K562 (cell line): ENCODE measurements at regions not wholly inside any gene's neighbourhood (a gene's known extent, or its start where the extent isn't known, plus 50 kb on each side); places are given as distances from the start of the nearest gene placed in this dataset.
A peak's percentile ranks its signal among the peaks of the same experiment; 100 is the strongest.

ENCODE experiments used
- ATAC-seq: fragments of 200-7000 bp; cut with Tn5 transposase; 3 replicates; pipeline ENCODE4 v1.9.1; 2020; ENCODE audit warnings: moderate library complexity
- BruUV-seq: library from RNA; stranded (reverse); fragments of 400-500 nt; replicated peaks from 2 replicates; lab custom pipeline; 2021; lab: Mats Ljungman, UMichigan
- CTCF ChIA-PET: fragments of 300-600 bp; formaldehyde crosslinking; extraction: SDS; loops from one replicate; lab custom pipeline; 2021; ENCODE audit warnings: low intra/inter-chr PET ratio; lab: Yijun Ruan, JAX
- POLR2A ChIA-PET: fragments of 300-600, 350-650 bp; sonication (Branson Sonifier 250); formaldehyde crosslinking; extraction: SDS; loops from one replicate; lab custom pipeline; 2021; ENCODE audit warnings: antibody characterized with exemption, inconsistent platforms; lab: Yijun Ruan, JAX
- DNase-seq, 4 experiments: peaks; one replicate each; pipeline versions ENCODE4 v3.0.0 to v3.0.0-alpha.2; 2011 to 2018; ENCODE audit warnings: low spot score in 3 of 4, mixed read lengths in 3 of 4; ENCODE audit errors: extremely low read depth in 1 of 4
- FAIRE-seq: peaks from 2 replicates; lab custom pipeline; 2011; peaks lifted over from hg19 to GRCh38; lab: Jason Lieb, UNC
- H2AFZ ChIP-seq: 2 replicates; pipeline ENCODE4 v1.6.0; 2011; ENCODE audit warnings: low read depth, low read length, control low read depth, inconsistent platforms
- H3K27ac ChIP-seq: fragments of 200-600 bp; 3 replicates; pipeline ENCODE4 v1.8.0; 2011; ENCODE audit warnings: low read depth, mild to moderate bottlenecking, control low read depth, inconsistent platforms, low read length, moderate library complexity, mixed read lengths; ENCODE audit errors: extremely low read depth
- H3K27me3 ChIP-seq, 2 experiments: fragments of 300-600 bp in 1 of 2; 2 replicates in 1 of 2; 3 replicates in 1 of 2; pipeline versions ENCODE4 v1.6.0 to v1.8.0; 2011; ENCODE audit warnings: inconsistent platforms in 2 of 2, low read length in 2 of 2, mild to moderate bottlenecking in 1 of 2, mixed read lengths in 1 of 2, moderate library complexity in 1 of 2; ENCODE audit not compliant: control insufficient read depth in 2 of 2, insufficient read depth in 2 of 2
- H3K36me3 ChIP-seq: fragments of 300-600 bp; 3 replicates; pipeline ENCODE4 v1.8.0; 2011; ENCODE audit warnings: mild to moderate bottlenecking, low read length, inconsistent platforms; ENCODE audit not compliant: control insufficient read depth, insufficient read depth
- H3K4me1 ChIP-seq, 2 experiments: fragments of 200-600 bp in 1 of 2; replicated peaks in 1 of 2; 2 replicates in 1 of 2; 3 replicates in 1 of 2; pipeline versions ENCODE4 v1.5.1 to v1.8.0; 2011; ENCODE audit warnings: inconsistent platforms in 2 of 2, low read length in 2 of 2, mild to moderate bottlenecking in 1 of 2, mixed read lengths in 1 of 2, moderate library complexity in 1 of 2; ENCODE audit not compliant: control insufficient read depth in 2 of 2, insufficient read depth in 2 of 2
- H3K4me2 ChIP-seq: 2 replicates; pipeline ENCODE4 v1.6.1; 2011; ENCODE audit warnings: low read length, control low read depth, inconsistent platforms, mixed read lengths; ENCODE audit not compliant: insufficient read depth
- H3K4me3 ChIP-seq: fragments of 200-600 bp; sonication (generic), shearing (Covaris generic); 2 replicates; pipeline ENCODE4 v1.5.1; 2016; ENCODE audit warnings: control low read depth, inconsistent platforms
- H3K79me2 ChIP-seq: fragments of 200-600 bp; 3 replicates; pipeline ENCODE4 v1.8.0; 2011; ENCODE audit warnings: low read length, inconsistent platforms; ENCODE audit not compliant: control insufficient read depth, insufficient read depth
- H3K9ac ChIP-seq, 2 experiments: 2 replicates each; pipeline versions ENCODE4 v1.6.0 to v1.6.1; 2011; ENCODE audit warnings: low read depth in 2 of 2, low read length in 2 of 2, control low read depth in 1 of 2, inconsistent platforms in 1 of 2, mild to moderate bottlenecking in 1 of 2, mixed read lengths in 1 of 2; ENCODE audit not compliant: insufficient read depth in 1 of 2
- H3K9me1 ChIP-seq: one replicate; pipeline ENCODE4 v1.6.0; 2011; ENCODE audit warnings: inconsistent platforms, mild to moderate bottlenecking, low read length, moderate library complexity; ENCODE audit not compliant: control insufficient read depth, insufficient read depth
- H3K9me3 ChIP-seq: replicated peaks from 2 replicates; pipeline ENCODE4 v1.5.1; 2011; ENCODE audit warnings: low read depth, low read length, inconsistent platforms; ENCODE audit not compliant: control insufficient read depth, insufficient read depth
- H4K20me1 ChIP-seq: replicated peaks from 2 replicates; pipeline ENCODE4 v1.6.1; 2011; ENCODE audit warnings: low read length, inconsistent platforms, mixed read lengths; ENCODE audit not compliant: control insufficient read depth, insufficient read depth
- C11orf30 ChIP-seq: fragments of 450-650 bp; IDR thresholded peaks from 2 replicates; pipeline ENCODE4 v1.6.1; 2016; ENCODE audit warnings: low read depth, mild to moderate bottlenecking
- CHD7 ChIP-seq: fragments of 200-600 bp; sonication (generic); IDR thresholded peaks from one replicate; pipeline ENCODE4 v1.6.1; 2012; ENCODE audit warnings: mild to moderate bottlenecking, low read depth, low read length, inconsistent platforms
- MAFF ChIP-seq: IDR thresholded peaks from 2 replicates; pipeline ENCODE4 v1.6.1; 2012; ENCODE audit warnings: low read length, improper control_type of control experiment
- MAFG ChIP-seq: fragments of 450-650 bp; conservative IDR thresholded peaks from 2 replicates; pipeline ENCODE4 v1.6.1; 2016; ENCODE audit warnings: missing genetic modification characterization, missing compliant biosample characterization
- MAFK ChIP-seq: IDR thresholded peaks from 2 replicates; pipeline ENCODE4 v1.6.1; 2011; ENCODE audit warnings: low read length, improper control_type of control experiment
- POLR2A ChIP-seq: fragments of 450-650 bp; conservative IDR thresholded peaks from 2 replicates; pipeline ENCODE4 v1.6.1; 2016
- POLR2G ChIP-seq: fragments of 200-400 bp; formaldehyde crosslinking; IDR thresholded peaks from 2 replicates; pipeline ENCODE4 v1.6.1; 2017; ENCODE audit warnings: low read depth, mild to moderate bottlenecking, antibody characterized with exemption, low read length, moderate library complexity
- SMARCB1 ChIP-seq: IDR thresholded peaks from 2 replicates; pipeline ENCODE4 v1.6.1; 2011; ENCODE audit warnings: improper control_type of control experiment, low read depth; ENCODE audit not compliant: insufficient read length
- ZNF316 ChIP-seq: fragments of 450-650 bp; IDR thresholded peaks from 2 replicates; pipeline ENCODE4 v1.6.1; 2016
- ZNF551 ChIP-seq: fragments of 250-450 bp; sonication (Bioruptor Pico); IDR thresholded peaks from 2 replicates; pipeline ENCODE4 v1.5.0; 2021; ENCODE audit warnings: mild to moderate bottlenecking, moderate library complexity
- in situ Hi-C: fragments of 300-500 bp; cut with MboI; formaldehyde crosslinking; loops from 4 replicates; pipeline ENCODE4 v1.15.0; 2018; ENCODE audit warnings: inconsistent platforms, mixed read lengths
- intact Hi-C: fragments of 100-400 bp; cut with micrococcal nuclease; formaldehyde crosslinking; loops from 2 replicates; pipeline ENCODE4 v1.14.2; 2022

GRCh38 chr4:165805406-165805805 lies 67.6 kb upstream of the TLL1 start:
- no peak for DNase-seq

GRCh38 chr4:165806613-165807012 lies 66.4 kb upstream of the TLL1 start:
- H3K79me2 ChIP-seq: no peaks in the 10 kb centered on the region
- DNase-seq (no peak), ATAC-seq (no peak), FAIRE-seq (no peak)
- no peaks in the 10 kb centered on the region; the same call in 1 of the 2 replicates for H3K9me3 ChIP-seq
- BruUV-seq: no TSS peak
- no peak overlapping the region for H3K4me2 ChIP-seq
- no peak overlapping the region for H3K4me3 ChIP-seq
- POLR2A ChIA-PET: no interaction called here
- H3K27ac ChIP-seq: no peak overlapping the region
- CTCF ChIA-PET: no interaction called here
- in situ Hi-C loops: no loop called here
- no peaks in the 10 kb centered on the region for H3K4me1 ChIP-seq
- intact Hi-C loops: no loop called here
- H3K9me1 ChIP-seq: no peaks in the 10 kb centered on the region
- H3K27me3 ChIP-seq: no peaks in the 10 kb centered on the region
- no peaks in the 10 kb centered on the region for H4K20me1 ChIP-seq
- H3K9ac ChIP-seq: no peak overlapping the region
- no peaks in the 10 kb centered on the region for H3K36me3 ChIP-seq
- no peak overlapping the region for H2AFZ ChIP-seq
- peak; percentile 14; the same call in 1 of the 2 replicates for TF ChIP-seq MAFK
- TF ChIP-seq ZNF551 (CRISPR knock-in tag): no peak
- no peak for TF ChIP-seq POLR2A
- no peak for TF ChIP-seq CHD7

More at GRCh38 chr4:165805406-165805805, 67.6 kb upstream of the TLL1 start:
- Histone ChIP-seq H3K79me2 (no peaks in the 10 kb centered on the region), H3K4me1 (no peaks in the 10 kb centered on the region), H3K4me3 (no peak overlapping the region), H3K36me3 (no peaks in the 10 kb centered on the region), H3K9me1 (no peaks in the 10 kb centered on the region), H3K27me3 (no peaks in the 10 kb centered on the region), H4K20me1 (no peaks in the 10 kb centered on the region), H3K9ac (no peak overlapping the region), H2AFZ (no peak overlapping the region), H3K4me2 (no peak overlapping the region), H3K27ac (no peak overlapping the region), H3K9me3 (no peaks in the 10 kb centered on the region; the same call in 1 of the 2 replicates)
- TF ChIP-seq ZNF316 (peak; percentile 82), MAFG (tag) (0 out of 2 replicates have a peak, but pooled peaks have one; percentile 20), SMARCB1 (no peak), C11orf30 (peak; percentile 47; the same call in 1 of the 2 replicates), POLR2G (no peak), MAFF (peak; percentile 10; the same call in 1 of the 2 replicates)
- ChIA-PET POLR2A (no interaction called here), CTCF (no interaction called here)
- BruUV-seq: no TSS peak
- in situ Hi-C loops (no loop called here), intact Hi-C loops (no loop called here)
- no peak for ATAC-seq
- FAIRE-seq: no peak
